ENCODE measurements at regions not wholly inside any gene's neighbourhood (a gene's known extent, or its start where the extent isn't known, plus 50 kb on each side); places are given as distances from the start of the nearest gene placed in this dataset.
"Not testable (repeated sequence)": the region's sequence is repeated elsewhere in the genome, so short reads cannot be mapped to it uniquely, and the experiment has no call there.

GRCh38 chr1:70819785-70820184 is 227.8 kb downstream of the PTGER3 start:
- DNase-seq (ENCODE audit: low spot score) = no peak
- TF ChIP-seq, protein P1, sequence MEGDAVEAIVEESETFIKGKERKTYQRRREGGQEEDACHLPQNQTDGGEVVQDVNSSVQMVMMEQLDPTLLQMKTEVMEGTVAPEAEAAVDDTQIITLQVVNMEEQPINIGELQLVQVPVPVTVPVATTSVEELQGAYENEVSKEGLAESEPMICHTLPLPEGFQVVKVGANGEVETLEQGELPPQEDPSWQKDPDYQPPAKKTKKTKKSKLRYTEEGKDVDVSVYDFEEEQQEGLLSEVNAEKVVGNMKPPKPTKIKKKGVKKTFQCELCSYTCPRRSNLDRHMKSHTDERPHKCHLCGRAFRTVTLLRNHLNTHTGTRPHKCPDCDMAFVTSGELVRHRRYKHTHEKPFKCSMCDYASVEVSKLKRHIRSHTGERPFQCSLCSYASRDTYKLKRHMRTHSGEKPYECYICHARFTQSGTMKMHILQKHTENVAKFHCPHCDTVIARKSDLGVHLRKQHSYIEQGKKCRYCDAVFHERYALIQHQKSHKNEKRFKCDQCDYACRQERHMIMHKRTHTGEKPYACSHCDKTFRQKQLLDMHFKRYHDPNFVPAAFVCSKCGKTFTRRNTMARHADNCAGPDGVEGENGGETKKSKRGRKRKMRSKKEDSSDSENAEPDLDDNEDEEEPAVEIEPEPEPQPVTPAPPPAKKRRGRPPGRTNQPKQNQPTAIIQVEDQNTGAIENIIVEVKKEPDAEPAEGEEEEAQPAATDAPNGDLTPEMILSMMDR (IDR thresholded peaks at IDR 0.05; ENCODE audit: borderline replicate concordance, control extremely low read depth, extremely low read depth, insufficient read depth, missing control alignments) = no peak
- in situ Hi-C loops (cut with MboI; ENCODE audit: low sequenced_read_pairs, unreplicated experiment) = no loop called here

GRCh38 chr1:70820396-70820795 is 227.2 kb downstream of the PTGER3 start:
- in situ Hi-C loops (cut with MboI; ENCODE audit: low sequenced_read_pairs, unreplicated experiment) = no loop called here
- TF ChIP-seq, protein P1 (IDR thresholded peaks at IDR 0.05; ENCODE audit: borderline replicate concordance, control extremely low read depth, extremely low read depth, insufficient read depth, missing control alignments) = no peak
- DNase-seq (ENCODE audit: low spot score) = no peak

- TF ChIP-seq, protein P1 (IDR thresholded peaks at IDR 0.05; ENCODE audit: borderline replicate concordance, control extremely low read depth, extremely low read depth, insufficient read depth, missing control alignments) = no peak
- in situ Hi-C loops (cut with MboI; ENCODE audit: low sequenced_read_pairs, unreplicated experiment) = no loop called here
- no peak for DNase-seq (ENCODE audit: low spot score)
Measured at GRCh38 chr1:70820995-70821394, 226.6 kb downstream of the PTGER3 start.

GRCh38 chr1:70826428-70826827 is 221.2 kb downstream of the PTGER3 start:
- TF ChIP-seq, protein P1 (IDR thresholded peaks at IDR 0.05; ENCODE audit: borderline replicate concordance, control extremely low read depth, extremely low read depth, insufficient read depth, missing control alignments) = no peak
- no peak for DNase-seq (ENCODE audit: low spot score)
- in situ Hi-C loops (cut with MboI; ENCODE audit: low sequenced_read_pairs, unreplicated experiment) = no loop called here

DNA sequence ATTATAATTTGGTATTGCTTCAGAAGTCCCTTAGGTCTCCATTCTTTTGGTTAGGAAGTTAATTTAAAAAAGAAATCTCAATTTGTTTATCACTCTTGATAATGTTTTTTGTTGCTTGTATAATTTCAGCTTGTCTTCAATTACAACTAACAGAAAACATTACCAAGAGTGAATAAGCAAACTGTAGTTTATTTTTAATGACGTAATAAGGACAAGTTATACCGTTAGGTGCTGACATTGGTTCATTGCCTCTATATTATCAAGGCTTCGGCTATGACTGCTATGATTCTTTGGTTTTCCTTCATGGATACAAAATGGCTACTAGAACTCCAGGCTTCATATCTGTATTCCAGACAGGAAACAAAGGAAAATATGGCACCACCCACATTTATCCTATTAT is 220.6 kb downstream of the PTGER3 start:
- in situ Hi-C loops (cut with MboI; ENCODE audit: low sequenced_read_pairs, unreplicated experiment) = no loop called here
- no peak for DNase-seq (ENCODE audit: low spot score)
- TF ChIP-seq, protein P1 (IDR thresholded peaks at IDR 0.05; ENCODE audit: borderline replicate concordance, control extremely low read depth, extremely low read depth, insufficient read depth, missing control alignments) = no peak

- in situ Hi-C loops (cut with MboI; ENCODE audit: low sequenced_read_pairs, unreplicated experiment) = no loop called here
- TF ChIP-seq, protein P1 (IDR thresholded peaks at IDR 0.05; ENCODE audit: borderline replicate concordance, control extremely low read depth, extremely low read depth, insufficient read depth, missing control alignments) = no peak
- DNase-seq (ENCODE audit: low spot score) = no peak
Measured at GRCh38 chr1:70828177-70828576, 219.4 kb downstream of the PTGER3 start.

- in situ Hi-C loops (cut with MboI; ENCODE audit: low sequenced_read_pairs, unreplicated experiment); DNase-seq (ENCODE audit: low spot score): not testable (repeated sequence)
Measured at GRCh38 chr1:70834365-70834764, 213.3 kb downstream of the PTGER3 start.
